GM18907 (cell line): ENCODE measurements at regions not wholly inside any gene's neighbourhood (a gene's known extent, or its start where the extent isn't known, plus 50 kb on each side); places are given as distances from the start of the nearest gene placed in this dataset.

Source experiments
- ATAC-seq: cut with Tn5 transposase; IDR thresholded peaks from one replicate; pipeline ENCODE4 v1.9.1; 2021; ENCODE audit warnings: mild to moderate bottlenecking, moderate library complexity; ENCODE audit not compliant: unreplicated experiment

DNA sequence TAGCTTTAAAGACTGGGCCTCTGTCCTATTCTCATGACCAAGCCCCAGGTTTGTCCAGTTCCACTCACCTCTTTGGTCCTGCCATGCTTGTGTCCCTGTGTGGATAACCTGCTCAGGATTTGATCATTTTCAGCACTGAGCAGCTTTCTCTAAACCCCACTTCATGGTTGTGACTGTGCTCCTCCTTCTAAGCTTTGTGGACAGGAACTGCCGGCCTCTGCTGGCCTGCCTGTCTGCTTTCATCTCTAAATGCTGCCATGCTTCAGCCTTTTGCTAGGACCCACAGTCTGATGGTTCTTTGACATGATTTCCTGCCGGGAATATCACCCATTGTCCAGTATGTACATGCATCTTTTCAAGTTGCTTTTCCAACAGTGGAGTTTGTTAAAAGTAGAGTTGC is 53.9 kb upstream of the STXBP6 start:
- ATAC-seq = no peak

DNA sequence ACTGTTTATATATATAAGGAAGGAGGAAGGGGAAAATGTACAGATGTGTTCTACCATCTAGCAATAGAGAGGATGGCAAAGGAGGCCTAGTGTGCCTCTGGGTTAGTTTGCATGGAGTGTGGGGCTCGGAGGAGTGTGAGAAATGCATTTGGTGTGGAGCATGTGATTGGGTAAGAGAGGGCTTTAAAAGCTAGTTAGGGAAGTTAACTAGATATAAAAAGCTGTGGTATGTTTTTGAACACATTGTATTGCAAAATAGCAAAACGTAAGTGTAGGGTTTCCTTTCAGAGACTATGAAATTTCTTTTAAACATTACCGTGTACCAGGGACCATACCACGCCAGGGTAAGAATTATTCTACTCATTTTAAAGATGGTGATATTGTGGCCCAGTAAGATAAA is 53.3 kb upstream of the STXBP6 start:
- ATAC-seq = no peak

DNA sequence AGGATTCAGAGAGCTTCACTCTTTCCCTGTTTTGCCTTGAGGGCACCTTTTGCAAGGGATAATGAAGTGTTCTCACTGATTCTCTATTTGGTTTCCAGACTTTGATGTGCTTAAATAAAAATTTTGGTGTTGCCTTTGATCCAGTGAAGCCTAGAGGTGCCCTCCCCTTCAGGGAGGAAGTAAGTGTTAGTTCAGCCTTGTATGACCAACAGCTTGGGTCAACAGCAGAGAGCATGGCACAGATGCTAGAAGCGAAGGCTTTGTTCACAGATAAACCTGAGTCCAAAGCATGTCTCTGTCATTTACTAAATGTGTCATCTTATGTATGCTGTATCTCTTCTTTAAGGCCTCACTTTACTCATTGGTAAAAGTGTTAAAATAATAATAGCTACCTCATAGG is 52.8 kb upstream of the STXBP6 start:
- no peak for ATAC-seq

- no peak for ATAC-seq
These were observed 51.3 kb upstream of the STXBP6 start for GRCh38 chr14:25101276-25101675.
